ENCODE measurements at regions not wholly inside any gene's neighbourhood (a gene's known extent, or its start where the extent isn't known, plus 50 kb on each side); places are given as distances from the start of the nearest gene placed in this dataset.

GRCh38 chr2:72008608-72009007 is 139.1 kb downstream of the CYP26B1 start:
- Histone ChIP-seq H2BK12ac (ENCODE audit: low read depth, low read length) (no peak overlapping the region), H2AFZ (ENCODE audit: low read length) (no peak overlapping the region), H3K9ac (replicated peaks in 1 of 4; ENCODE audit: extremely low read depth in 1 of 4, low read depth in 3 of 4, low read length in 3 of 4) (no peak overlapping the region), H3K23me2 (ENCODE audit: low read depth, low read length) (no peaks in the 10 kb centered on the region), H3K4me3 (ENCODE audit: extremely low read depth in 1 of 4, insufficient read depth in 2 of 4, low read depth in 3 of 4, low read length in 4 of 4) (no peak overlapping the region), H3K27me3 (replicated peaks in 1 of 4; ENCODE audit: control insufficient read depth in 3 of 4, extremely low read depth in 1 of 4, insufficient read depth in 3 of 4, low read length in 3 of 4) (no peaks in the 10 kb centered on the region; a peak in 1 of 7 replicates), H3K23ac (ENCODE audit: insufficient read length) (no peak overlapping the region), H3K27ac (ENCODE audit: low read depth, low read length) (no peak overlapping the region), H3K36me3 (ENCODE audit: control insufficient read depth in 2 of 4, insufficient read depth in 4 of 4, low read length in 3 of 4) (no peaks in the 10 kb centered on the region), H2BK20ac (ENCODE audit: low read length) (no peak overlapping the region), H3K56ac (replicated peaks; ENCODE audit: insufficient read length, low read depth, low read length) (no peak overlapping the region), H3K79me2 (ENCODE audit: control insufficient read depth in 1 of 2, insufficient read depth in 2 of 2, low read length in 2 of 2) (no peaks in the 10 kb centered on the region), H2BK5ac (ENCODE audit: low read depth, low read length) (no peak overlapping the region), H3K14ac (ENCODE audit: insufficient read length) (no peak overlapping the region), H2BK15ac (ENCODE audit: low read length) (no peak overlapping the region), H2BK120ac (replicated peaks; ENCODE audit: low read depth, low read length) (no peak overlapping the region), H3K4me2 (ENCODE audit: insufficient read depth in 1 of 2, low read depth in 2 of 2, low read length in 2 of 2) (no peak overlapping the region), H3K9me3 (ENCODE audit: insufficient read depth in 2 of 2, low read depth in 1 of 2, low read length in 1 of 2) (no peaks in the 10 kb centered on the region), H3K4ac (replicated peaks; ENCODE audit: insufficient read length, low read depth, low read length) (no peak overlapping the region), H3K79me1 (ENCODE audit: low read depth, low read length) (no peaks in the 10 kb centered on the region), H4K8ac (ENCODE audit: extremely low read depth, insufficient read depth, low read length) (no peak overlapping the region), H2AK5ac (ENCODE audit: low read depth, low read length) (no peak overlapping the region), H4K5ac (ENCODE audit: insufficient read length, low read depth, low read length) (no peak overlapping the region), H4K20me1 (replicated peaks in 1 of 2; ENCODE audit: control insufficient read depth in 1 of 2, insufficient read depth in 2 of 2, low read length in 2 of 2) (no peaks in the 10 kb centered on the region), H3K4me1 (replicated peaks in 1 of 4; ENCODE audit: control insufficient read depth in 3 of 4, insufficient read depth in 4 of 4, low read length in 3 of 4) (peaks cover 0 to 3% (median 0%) of the 10 kb centered on the region in 4 experiments; a peak in 1 of 7 replicates), H4K91ac (replicated peaks; ENCODE audit: insufficient read length, low read length) (no peak overlapping the region), H3K18ac (ENCODE audit: extremely low read depth, low read length) (no peak overlapping the region)
- ChIA-PET CTCF (ENCODE audit: partially characterized antibody) (interaction anchor here (0.7 kb wide), 1 partner anchor 87 kb away, joined by 3 read pairs; no protein-coding TSS in a partner anchor), POLR2A (ENCODE audit: partially characterized antibody) (no interaction called here)
- peak in 1 of 2 experiments; percentile 26 for DNase-seq (ENCODE audit: low read depth in 1 of 2, low spot score in 2 of 2)
- WGBS, 2 experiments (ENCODE audit: extremely low coverage in 1 of 2, insufficient coverage in 1 of 2, insufficient read length in 1 of 2, insufficient replicate concordance in 2 of 2, low coverage in 1 of 2, low lambda C conversion rate in 2 of 2, missing lambda C conversion rate in 1 of 2): 89% methylated on average over 9 of the region's 10 CpGs; no CpG with 5 or more reads in 1 of the 2 experiments
- FAIRE-seq: no peak
- TF ChIP-seq RXRA (IDR thresholded peaks at IDR 0.05; ENCODE audit: insufficient read depth, low read depth, low read length) (no peak), CTBP2 (IDR thresholded peaks at IDR 0.05; ENCODE audit: borderline replicate concordance, insufficient read depth, insufficient read length, low read length) (no peak), CHD1 (IDR thresholded peaks at IDR 0.05; ENCODE audit: low read depth, low read length) (no peak), SUZ12 (IDR thresholded peaks at IDR 0.05; ENCODE audit: low read length) (no peak), KDM1A (IDR thresholded peaks at IDR 0.05; ENCODE audit: borderline replicate concordance, low read length) (no peak), YY1 (IDR thresholded peaks at IDR 0.05; ENCODE audit: low read depth, low read length) (no peak), GABPA (IDR thresholded peaks at IDR 0.05; ENCODE audit: borderline replicate concordance, insufficient read depth, low read length) (no peak), E2F6 (IDR thresholded peaks at IDR 0.05) (no peak)
